ENCODE measurements at regions not wholly inside any gene's neighbourhood (a gene's known extent, or its start where the extent isn't known, plus 50 kb on each side); places are given as distances from the start of the nearest gene placed in this dataset.

DNA sequence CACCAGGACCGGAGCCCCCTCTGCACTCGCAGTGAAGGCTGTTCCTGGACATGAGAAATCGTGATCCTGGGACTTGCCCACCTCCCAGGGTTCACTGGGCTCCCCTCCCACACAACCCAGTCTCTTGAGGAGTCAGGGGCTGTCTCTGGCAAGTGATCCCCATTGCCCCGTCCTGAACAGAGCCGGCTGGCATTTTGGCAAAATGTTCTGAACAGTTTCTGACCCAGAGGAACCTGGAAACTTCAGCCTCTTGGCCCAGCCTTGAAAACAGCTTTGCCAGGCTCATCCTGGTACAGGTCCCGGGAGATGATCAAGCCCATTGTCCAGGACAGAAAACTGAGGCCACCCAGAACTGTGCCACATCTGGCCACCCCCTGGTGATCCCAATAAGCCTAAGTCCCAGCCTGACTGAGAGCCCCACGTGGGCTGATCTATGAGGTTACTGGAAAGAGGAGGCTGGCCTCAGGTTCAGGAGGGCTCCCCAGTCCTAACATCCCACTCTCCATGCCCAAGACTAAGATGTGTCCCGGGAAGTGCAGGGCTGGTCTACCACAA is 115.7 kb downstream of the OAT start:
- no peak for DNase-seq (ENCODE audit: low read depth)

DNA sequence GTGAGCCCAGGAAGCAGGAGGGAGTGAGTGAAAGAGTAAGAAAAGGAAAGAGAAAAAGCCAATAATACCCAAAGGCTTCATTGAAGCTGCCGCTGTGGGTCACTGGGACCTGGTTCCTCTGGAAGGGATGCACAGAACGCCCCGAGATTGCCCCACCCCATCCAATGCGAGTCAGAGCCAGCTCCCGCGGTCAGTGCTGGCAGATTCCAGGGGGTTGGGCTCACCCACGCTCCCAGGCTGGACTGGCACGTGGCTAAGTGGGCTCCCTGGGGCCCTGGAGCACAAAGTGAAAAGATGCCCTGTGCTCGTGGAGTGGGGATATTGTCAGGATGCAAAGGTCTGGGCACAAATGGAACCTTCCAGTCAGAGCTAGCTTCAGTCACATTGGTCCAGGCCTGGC is 117.0 kb downstream of the OAT start:
- DNase-seq (ENCODE audit: low read depth) = no peak

DNA sequence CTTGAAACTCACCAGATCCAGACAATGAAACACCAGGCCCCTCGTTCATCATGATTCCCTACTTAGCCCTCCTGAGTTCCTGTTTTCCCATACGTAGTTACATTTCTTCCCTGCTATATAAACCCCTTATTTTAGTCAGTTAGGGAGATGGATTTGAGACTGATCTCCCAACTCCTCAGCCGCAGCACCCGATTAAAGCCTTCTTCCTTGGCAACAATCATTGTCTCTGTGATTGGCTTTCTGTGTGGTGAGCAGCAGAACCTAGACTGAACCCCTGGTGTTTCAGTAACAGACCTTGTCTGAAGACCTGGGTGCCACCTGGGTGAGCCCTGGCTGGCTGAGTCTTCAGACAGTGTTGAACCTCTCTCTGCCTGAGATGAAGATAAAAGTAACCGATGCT is 118.0 kb downstream of the OAT start:
- DNase-seq (ENCODE audit: low read depth) = no peak

DNA sequence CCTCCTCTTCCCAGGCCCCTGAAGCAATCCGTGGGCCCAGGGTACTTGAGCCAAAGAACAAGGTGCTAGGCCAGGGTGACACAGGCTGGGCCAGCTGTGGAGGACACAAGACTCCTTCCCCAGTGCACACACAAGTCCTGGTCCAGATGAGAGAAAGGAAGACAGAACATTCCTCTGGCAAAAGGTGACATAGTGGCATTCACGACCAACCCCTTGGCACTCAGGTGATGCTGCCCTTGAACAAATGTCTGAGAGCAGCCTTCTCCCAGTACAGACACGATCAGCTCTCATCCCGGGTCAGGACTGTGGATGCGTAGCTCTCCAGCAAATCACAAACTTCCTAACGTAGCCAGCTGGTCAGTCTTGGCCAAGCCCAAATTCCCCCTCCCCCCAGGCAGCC is 118.5 kb downstream of the OAT start:
- DNase-seq (ENCODE audit: low read depth) = no peak

DNA sequence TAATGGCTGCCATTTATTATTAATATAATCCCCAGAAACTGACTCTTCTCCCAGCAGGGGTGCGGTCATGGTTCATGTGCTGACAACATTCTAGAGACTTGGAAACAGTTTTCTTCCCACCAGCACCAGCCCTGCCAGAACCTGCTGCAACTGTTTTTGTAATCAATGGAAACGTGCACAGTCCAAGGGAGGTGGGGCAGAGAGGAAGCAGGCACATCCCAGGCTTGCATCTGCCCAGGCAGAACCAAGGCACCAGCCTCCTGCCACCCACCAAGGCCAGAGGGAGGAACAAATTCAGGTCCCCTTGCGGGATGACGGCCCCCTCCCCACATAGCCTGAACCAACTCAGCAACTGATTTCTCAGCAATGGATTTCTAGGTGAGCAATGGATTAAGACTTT is 119.0 kb downstream of the OAT start:
- no peak for DNase-seq (ENCODE audit: low read depth)

DNA sequence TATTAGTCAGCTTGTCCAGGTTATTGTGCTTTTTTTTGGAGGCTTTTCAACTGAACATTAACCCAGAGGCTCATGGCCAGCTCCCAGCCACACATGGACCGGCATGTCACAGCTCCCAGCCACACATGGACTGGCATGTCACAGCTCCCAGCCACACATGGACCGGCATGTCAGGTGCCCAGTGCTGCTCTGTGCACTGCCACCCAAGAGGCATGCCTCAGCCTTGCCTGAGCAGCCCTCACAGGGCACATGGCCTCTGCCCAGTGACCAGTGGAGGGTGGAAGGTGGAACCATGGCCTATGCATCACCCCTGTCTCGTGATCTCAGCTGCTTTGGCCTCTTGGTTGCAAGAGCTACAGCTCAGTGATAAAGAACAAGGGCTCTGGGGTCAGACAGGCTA is 119.8 kb downstream of the OAT start:
- DNase-seq (ENCODE audit: low read depth) = no peak

DNA sequence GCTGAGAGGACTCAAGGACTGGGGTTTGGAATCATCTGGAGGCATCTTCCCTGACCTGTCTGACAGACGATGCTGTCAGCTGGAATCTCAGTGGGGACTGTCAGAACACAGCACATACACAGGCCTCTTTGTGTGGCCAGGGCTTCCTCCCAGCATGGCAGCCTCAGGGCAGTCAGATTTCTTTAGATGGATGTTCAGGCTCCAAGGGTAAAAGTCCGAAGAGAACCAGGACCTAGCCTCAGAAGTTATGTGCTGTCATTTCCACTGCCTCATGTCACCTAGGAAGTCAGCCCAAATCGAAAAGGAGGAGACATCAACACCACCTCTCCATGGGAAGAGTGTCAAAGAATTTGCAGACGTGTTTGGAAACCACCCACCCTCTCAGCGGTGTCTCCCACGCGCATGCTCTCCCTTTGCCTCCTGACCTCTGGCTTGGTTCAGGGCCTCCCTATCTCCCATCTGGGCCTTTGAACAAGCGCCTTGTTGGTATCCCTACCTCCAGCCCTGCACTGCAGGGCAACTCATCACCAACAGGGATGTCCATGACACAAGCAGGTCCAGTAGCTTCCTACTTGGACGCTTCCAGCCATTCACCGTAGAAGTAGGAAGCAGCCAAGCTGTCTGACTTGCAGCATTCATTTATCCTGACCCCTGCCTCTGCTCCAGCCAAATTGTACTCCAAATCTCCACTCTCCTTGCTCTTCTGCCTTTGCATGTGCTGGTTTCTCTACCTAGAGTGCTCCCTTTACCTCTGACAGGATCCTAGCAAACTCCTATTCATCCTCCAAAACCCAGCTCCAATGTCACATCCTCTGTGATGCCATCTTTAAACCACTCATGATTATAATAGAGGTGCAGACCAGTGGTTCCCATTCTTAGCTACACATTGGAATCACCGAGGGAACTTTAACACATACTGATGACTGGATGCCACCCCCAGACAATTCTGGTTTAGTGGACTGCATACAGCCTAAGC is 121.6 kb downstream of the OAT start:
- no peak for DNase-seq (ENCODE audit: low read depth)

DNA sequence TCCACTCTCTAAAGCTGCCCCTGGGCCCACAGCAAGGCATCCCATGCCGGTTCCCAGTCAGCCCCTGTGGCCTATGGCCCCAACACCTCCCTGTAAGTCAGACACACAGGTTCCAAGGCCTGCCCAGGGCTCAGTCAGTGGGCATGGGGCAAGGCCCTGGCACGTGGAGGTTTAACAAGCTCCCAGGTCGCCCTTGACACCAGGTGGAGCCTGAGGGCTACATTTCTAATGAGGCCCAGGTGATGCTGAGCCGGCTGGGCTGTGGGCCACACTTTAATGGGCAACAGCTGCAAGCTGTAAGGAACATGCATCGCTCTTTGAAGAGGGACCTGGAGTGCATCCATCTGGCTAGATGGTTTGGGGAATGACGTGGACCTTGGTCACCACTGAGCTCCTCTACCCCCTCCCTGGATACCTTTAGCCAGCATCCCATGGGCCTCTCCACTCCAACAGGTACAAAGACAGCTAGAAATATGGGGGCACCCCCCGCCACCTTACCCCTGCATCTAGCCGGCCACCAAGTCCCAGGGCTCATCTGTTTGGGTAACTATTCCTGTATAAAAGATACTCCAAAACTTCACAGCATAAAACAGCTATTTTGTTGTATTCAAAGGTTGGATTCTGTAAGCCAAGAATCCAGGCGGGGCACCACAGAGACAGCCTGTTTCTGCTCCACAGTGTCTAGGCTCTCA is 122.5 kb downstream of the OAT start:
- DNase-seq (ENCODE audit: low read depth) = no peak

DNA sequence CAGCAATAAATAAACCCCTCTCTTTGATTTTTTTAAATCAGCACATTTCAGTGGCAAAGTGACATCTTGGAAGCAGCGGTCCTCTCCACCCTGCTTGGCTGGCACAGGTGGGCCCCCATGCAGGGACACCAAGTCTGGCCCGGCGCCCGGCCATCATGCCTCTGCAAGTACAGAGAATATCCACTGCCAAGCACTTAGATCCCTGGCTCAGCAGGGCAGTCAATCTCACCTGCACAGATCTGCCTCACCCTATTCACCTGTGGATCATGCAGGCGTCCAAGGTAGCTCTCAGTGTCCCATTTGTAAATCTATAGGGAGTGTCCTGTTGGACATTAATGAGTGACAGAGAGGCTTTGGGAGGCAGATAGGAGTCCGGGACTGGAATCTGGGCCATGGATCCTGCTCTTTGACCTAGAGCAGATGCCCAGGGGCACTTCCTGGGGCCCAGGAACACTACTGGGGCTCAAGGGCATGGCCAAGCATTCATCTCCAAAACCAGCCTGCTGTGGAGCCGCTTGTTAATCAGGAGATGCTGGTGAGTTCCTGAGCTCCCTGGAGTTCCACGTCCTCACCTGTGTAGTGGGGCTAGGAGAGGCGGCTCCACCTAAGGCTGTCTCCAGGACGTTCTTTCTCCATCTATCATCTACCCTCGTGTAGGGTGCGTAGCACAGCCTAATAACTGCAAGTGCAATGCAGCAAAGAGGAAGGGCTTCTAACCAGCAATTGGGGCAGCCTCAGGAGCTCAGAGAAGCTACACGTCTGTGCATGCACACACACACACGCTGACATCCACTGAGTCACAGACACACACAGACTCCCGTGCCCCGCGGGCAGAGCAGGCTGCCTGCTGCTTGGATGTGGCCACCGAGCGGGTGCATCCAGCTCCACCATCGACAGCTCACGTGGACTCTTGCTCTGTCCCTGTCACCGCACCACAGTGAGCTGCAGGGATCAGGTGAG is 123.6 kb downstream of the OAT start:
- DNase-seq (ENCODE audit: low read depth) = no peak

DNA sequence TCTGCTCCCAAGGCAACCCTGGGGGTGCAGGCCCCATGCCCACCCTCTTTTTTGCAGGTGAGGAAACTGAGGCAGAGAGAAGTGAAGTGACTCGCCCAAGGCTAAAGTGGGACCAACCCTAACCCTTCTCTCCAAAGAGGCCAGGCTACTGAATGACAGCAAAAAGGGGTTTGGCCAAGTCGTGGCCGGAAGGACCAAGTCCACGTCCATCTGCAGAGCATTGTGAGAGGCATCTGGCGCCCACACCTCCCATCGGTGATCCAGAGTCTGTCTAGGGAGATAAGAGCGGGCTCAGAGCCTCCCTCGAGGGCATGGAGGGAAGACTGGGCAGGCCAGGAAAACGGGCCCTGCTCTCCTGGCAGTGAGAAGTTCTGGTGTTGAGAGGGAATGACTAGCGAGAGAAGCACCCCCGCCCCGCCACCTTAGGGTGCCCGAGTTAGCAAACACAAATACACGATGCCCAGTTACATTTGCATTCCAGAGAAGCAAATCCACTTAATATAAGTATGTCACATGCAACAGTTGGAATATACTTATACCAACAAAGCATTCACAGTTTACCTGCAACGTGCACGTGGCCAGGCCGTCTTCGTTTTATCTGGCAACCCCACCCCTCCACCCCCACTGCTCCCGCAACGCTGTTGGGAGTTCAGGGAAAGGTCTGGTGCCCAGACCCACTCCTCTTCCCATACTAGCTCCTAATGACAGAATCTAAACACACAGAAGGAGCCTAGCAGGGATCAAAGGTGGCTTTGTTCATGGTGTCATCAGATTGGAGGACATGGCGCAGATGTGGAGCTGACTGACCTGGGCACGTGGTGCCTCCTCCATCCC is 124.9 kb downstream of the OAT start:
- DNase-seq (ENCODE audit: low read depth) = no peak

DNA sequence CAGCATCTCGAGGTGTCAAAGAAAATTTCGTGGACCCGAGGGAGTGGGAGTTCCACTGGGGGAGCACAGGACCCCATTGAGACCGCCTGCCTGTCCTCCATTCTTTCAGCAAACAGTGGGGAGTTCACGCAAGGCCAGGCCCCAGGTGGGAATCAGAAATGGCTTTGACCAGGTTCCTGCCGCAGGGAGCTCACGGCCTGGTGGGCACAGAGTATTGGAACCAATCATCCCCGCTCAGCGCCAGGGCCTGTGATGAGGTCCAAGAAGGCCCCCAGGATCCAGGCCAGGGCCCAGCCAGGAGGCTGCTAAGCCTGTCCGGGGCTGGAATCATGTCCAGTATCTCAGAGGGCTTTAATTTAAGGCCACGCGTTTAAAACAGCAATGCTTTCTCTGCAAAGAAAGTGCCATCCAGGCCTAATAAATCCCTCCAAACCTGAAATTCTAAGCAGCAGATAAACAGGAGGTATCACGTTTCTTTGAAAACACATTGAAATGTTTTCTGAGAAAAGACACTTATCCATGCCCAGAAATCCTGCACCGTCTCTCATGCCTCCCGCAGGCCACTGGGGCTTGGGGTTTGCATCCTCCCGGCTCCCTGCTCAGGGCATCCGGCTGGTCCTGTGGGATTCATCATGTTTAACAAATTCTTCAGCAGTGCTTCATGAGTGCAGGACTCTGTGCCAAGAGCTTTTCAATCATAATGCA is 125.7 kb downstream of the OAT start:
- DNase-seq (ENCODE audit: low read depth) = no peak

DNA sequence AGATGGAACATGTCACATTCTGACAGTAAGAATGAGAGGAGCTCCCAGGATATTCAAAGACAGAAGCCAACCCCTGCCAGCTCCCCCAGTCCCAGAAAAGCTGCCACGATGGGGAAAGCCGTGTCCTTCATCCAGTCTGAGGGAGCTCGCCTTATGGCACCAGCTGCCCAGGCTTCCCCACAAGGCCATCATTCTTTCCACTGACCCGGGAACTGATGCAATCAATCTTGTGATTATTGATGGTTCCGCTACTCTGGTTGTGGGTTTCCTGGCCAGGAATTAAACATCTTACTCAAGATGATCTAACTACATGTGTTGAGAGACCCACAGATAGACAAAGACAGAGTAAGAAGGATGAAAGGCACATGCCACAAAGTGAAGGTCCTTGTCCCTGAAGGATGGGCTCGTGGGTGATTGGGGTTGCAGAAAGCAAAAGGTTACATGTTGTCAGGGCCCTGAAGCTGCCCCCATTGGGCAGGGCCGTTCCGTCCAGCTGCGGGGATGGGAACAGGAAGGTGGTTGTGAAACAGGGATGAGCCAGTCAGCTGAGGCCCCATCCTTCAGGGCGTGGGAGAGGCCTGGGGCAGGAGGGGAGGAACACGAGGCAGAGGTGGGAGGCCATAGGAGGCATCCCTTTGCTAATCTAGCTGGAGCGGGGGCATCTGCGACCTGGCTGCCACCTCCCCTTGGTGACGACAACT is 127.6 kb downstream of the OAT start:
- DNase-seq (ENCODE audit: low read depth) = no peak

DNA sequence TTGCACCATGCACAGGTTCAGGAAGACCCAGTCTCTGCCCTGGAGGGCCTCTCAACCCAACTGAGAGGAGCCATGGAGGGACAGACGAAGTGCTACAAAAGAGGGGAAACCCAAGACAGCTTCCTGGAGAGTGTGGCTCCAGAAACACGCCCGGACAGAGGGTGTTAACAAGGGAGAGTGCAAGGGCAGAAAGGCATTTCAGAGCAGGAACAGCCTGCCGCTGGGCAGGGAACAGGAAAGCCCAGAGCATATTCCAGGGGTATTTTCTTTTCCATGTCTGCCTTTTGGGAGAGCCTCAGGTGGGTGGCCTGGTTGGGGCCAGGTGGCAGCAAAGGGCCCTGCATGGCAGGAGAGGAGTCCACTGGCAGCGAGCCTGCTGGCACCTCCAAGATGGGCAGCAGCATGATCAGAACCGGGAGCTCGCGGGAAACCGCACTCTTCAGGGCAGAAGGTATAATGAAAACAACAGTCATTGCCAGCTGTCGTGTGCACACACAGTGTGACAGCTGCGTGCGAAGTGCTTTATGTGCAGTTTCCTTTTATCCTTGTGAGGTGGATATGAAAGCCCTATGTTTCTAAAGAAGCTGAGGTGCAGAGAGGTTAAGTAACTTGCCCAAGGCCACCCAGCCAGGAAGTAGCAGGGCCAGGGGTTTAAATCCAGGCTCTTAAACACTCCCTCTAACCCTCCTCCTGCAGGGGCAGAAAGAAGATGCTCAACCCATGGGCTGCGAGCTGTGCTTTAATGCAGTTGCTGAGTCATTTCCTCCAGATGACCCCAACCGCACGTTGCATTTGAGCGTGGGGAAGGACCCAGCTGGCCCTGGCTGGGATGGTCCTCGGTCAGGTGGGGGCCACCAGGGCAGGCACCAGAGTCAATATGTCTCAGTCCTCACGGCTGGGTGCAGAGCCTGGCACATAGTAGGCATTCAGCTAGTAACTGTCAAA is 128.6 kb downstream of the OAT start:
- DNase-seq (ENCODE audit: low read depth) = no peak

DNA sequence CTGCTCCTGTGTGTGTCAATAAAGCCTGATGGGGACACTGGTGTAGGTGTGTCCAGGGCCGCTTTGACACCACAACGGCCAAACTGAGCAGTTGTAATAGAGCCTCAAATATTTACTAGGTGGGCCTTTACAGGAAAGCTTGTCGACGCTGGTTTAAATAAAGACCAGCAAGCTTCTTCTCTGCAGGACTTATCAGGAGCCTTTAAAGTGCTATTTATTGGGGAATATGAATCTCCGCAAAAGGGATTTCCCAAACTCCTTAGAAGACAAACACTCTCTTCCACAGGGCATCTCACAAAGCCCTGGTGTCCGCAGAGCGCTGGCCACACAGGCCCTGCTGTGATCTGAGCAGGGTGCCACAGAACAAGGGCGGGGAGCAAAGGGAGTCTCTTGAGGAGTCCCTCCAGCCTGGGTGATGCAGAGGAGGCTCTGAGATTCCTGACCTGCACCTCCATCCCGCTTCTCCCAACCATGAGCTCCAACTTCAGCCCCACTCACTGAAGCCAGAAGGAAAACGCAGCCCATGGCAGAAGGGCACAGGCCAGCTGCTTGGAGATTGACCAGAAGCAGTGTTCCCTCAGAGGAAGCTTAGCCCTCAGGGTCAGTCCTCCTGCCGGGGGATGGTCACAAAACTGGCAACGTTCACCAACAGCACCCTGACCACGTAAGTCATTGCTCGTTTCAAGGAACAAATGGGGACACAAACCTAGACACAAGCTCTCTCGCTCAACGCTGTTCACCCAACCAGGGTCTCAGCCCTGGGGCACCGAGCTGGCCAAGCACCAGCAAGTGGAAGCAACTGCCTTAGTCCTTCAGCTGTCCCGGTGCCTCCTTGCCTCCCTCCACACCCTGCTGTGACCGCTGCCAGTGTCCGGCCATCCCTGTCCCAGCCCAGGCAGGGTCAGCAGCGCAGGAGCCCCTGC is 129.5 kb downstream of the OAT start:
- no peak for DNase-seq (ENCODE audit: low read depth)

DNA sequence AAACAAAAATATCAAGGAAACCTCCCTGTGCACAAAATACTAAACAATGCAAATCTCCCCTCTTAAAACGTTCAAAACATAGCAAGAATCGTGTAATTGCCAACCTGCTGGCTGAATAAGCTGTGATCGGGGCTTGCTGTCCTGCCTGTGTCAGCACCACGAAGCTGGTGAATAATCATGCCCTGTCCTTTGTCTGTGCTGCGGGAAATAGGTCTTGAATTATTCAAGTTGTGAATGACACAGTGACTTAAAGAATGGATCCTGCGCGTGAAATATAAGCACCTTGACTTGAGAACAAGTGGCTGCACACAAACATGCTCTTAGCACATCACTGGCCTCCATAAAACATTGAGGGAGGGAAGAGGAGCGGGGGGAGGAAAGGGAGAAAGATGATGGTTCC is 130.2 kb downstream of the OAT start:
- DNase-seq (ENCODE audit: low read depth) = no peak

DNA sequence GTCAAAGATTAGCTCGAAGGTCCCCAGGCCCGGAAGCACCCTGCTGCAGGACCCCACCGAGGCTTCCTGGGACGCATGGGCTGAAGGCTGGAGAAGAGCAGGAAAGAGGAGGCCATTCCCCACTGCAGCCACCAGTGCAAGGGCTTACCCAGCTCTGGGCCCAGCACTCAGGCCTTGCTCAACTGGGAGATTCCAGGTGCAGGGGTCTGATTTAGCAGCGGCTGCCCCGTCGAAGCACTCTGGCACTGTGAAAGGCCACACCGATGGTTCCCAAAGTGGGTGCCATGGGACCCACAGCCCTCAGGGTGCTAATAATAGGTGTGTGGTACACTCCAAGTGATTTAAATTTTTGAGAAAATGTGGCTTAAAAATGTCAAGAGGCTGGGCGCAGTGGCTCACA is 130.9 kb downstream of the OAT start:
- DNase-seq (ENCODE audit: low read depth) = no peak

DNA sequence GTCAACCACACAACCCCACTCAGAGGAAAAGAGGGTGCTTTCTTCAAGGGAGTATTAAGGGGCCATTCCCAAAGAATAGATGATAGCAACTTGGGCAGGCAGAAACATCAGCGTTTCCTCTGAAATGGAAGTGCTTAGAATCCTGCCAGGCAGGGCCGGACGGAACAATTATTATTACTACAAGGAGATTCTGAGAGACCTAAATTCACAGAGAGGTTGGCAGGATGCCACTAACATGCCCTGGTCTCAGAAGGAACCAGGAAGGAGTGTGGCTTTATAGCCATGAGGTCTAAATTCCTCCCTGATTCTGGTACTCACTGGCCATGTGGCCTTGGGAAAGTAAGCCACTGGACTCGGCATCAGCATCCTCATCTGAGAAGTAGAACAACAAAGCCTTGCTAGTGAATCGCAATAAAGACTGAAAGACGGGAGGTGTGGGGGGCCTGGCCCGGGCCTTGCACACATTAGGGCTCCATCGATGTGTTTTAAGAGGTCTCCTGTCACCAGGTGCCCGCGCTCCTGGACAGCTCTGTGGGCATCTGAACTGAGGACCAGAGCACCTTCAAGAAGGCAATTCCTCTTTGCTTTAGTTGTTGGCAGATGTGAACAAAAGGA is 131.5 kb downstream of the OAT start:
- DNase-seq (ENCODE audit: low read depth) = no peak

Measured in T-helper 22 cell (primary cell).